ENCODE measurements at regions not wholly inside any gene's neighbourhood (a gene's known extent, or its start where the extent isn't known, plus 50 kb on each side); places are given as distances from the start of the nearest gene placed in this dataset.

- DNase-seq, result no peak
- Histone ChIP-seq H2BK15ac (ENCODE audit: low read depth, low read length) (no peak overlapping the region), H2BK5ac (ENCODE audit: low read depth, low read length, poor library complexity, severe bottlenecking) (no peak overlapping the region), H3K56ac (ENCODE audit: extremely low read depth, insufficient read depth, low read length) (no peak overlapping the region), H3K23ac (ENCODE audit: low read depth, low read length) (no peak overlapping the region), H2AK5ac (ENCODE audit: low read depth, low read length) (no peak overlapping the region), H3K14ac (replicated peaks; ENCODE audit: low read depth, low read length) (no peak overlapping the region), H3K9ac (ENCODE audit: low read depth, low read length) (no peak overlapping the region), H3K4me2 (ENCODE audit: low read depth, low read length) (no peak overlapping the region), H4K91ac (ENCODE audit: insufficient read depth, low read depth, low read length) (no peak overlapping the region), H3K79me1 (ENCODE audit: low read depth in 1 of 2, low read length in 2 of 2) (no peaks in the 10 kb centered on the region), H4K8ac (ENCODE audit: low read depth in 2 of 2, low read length in 2 of 2) (no peak overlapping the region), H2AK9ac (replicated peaks; ENCODE audit: low read depth, low read length, poor library complexity) (no peak overlapping the region), H3K27ac (ENCODE audit: insufficient read depth, low read length) (no peak overlapping the region), H3K4ac (ENCODE audit: low read depth, low read length) (no peak overlapping the region), H3K27me3 (ENCODE audit: control insufficient read depth, insufficient read depth, low read length) (peaks cover 2% of the 10 kb centered on the region; the same call in 1 of the 2 replicates), H2BK120ac (ENCODE audit: low read depth, low read length) (no peak overlapping the region), H3K18ac (ENCODE audit: low read depth, low read length) (no peak overlapping the region), H4K5ac (ENCODE audit: low read depth, low read length) (no peak overlapping the region), H3K36me3 (ENCODE audit: control insufficient read depth, insufficient read depth, low read length) (no peaks in the 10 kb centered on the region), H3K4me3 (ENCODE audit: insufficient read depth, low read depth, low read length) (no peak overlapping the region), H2AFZ (replicated peaks; ENCODE audit: low read length, poor library complexity) (no peak overlapping the region), H4K20me1 (ENCODE audit: insufficient read depth, low read length) (no peaks in the 10 kb centered on the region), H3K9me1 (ENCODE audit: insufficient read depth, low read length) (no peaks in the 10 kb centered on the region), H3K4me1 (ENCODE audit: control insufficient read depth, insufficient read depth, low read length) (no peaks in the 10 kb centered on the region), H2BK20ac (ENCODE audit: low read depth, low read length) (no peak overlapping the region), H3K9me3 (ENCODE audit: control insufficient read depth, insufficient read depth, low read length) (no peaks in the 10 kb centered on the region)
- dilution Hi-C loops (cut with HindIII; ENCODE audit: low sequenced_read_pairs, unreplicated experiment), result no loop called here
- 70% methylated on average over 3 of the region's 7 CpGs; no CpG with 5 or more reads in 1 of the 2 experiments for WGBS, 2 experiments (ENCODE audit: extremely low coverage in 2 of 2, insufficient read length in 1 of 2)
- in situ Hi-C loops (cut with MboI; ENCODE audit: low sequenced_read_pairs), result no loop called here
- ChIA-PET CTCF (interaction anchor here (0.6 kb wide), 2 partner anchors 432 to 887 kb away, joined by 3 read pairs; no protein-coding TSS in a partner anchor), POLR2A (ENCODE audit: unreplicated experiment) (no interaction called here)
- no peak for ATAC-seq (ENCODE audit: low read depth)
- intact Hi-C loops (cut with micrococcal nuclease), result no loop called here
- no peak for TF ChIP-seq NFE2L2 (IDR thresholded peaks at IDR 0.05; ENCODE audit: low read depth, low read length)
- TF ChIP-seq, protein P1, sequence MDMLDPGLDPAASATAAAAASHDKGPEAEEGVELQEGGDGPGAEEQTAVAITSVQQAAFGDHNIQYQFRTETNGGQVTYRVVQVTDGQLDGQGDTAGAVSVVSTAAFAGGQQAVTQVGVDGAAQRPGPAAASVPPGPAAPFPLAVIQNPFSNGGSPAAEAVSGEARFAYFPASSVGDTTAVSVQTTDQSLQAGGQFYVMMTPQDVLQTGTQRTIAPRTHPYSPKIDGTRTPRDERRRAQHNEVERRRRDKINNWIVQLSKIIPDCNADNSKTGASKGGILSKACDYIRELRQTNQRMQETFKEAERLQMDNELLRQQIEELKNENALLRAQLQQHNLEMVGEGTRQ (IDR thresholded peaks at IDR 0.05; ENCODE audit: low read depth, low read length), result no peak
- no peak for TF ChIP-seq RCOR1 (IDR thresholded peaks at IDR 0.05; ENCODE audit: insufficient replicate concordance, low read length)
- no peak for TF ChIP-seq MXI1 (IDR thresholded peaks at IDR 0.05; ENCODE audit: borderline replicate concordance, low read depth, low read length)
- no peak for TF ChIP-seq FOS (IDR thresholded peaks at IDR 0.05; ENCODE audit: low read depth, low read length)
- no peak for TF ChIP-seq CHD1 (IDR thresholded peaks at IDR 0.05; ENCODE audit: low read depth, low read length)
- TF ChIP-seq RFX5 (IDR thresholded peaks at IDR 0.05; ENCODE audit: low read depth, low read length), result no peak
- TF ChIP-seq, protein P2, sequence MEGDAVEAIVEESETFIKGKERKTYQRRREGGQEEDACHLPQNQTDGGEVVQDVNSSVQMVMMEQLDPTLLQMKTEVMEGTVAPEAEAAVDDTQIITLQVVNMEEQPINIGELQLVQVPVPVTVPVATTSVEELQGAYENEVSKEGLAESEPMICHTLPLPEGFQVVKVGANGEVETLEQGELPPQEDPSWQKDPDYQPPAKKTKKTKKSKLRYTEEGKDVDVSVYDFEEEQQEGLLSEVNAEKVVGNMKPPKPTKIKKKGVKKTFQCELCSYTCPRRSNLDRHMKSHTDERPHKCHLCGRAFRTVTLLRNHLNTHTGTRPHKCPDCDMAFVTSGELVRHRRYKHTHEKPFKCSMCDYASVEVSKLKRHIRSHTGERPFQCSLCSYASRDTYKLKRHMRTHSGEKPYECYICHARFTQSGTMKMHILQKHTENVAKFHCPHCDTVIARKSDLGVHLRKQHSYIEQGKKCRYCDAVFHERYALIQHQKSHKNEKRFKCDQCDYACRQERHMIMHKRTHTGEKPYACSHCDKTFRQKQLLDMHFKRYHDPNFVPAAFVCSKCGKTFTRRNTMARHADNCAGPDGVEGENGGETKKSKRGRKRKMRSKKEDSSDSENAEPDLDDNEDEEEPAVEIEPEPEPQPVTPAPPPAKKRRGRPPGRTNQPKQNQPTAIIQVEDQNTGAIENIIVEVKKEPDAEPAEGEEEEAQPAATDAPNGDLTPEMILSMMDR (conservative IDR thresholded peaks at IDR 0.05; ENCODE audit: low read depth, low read length), result no peak
- no peak for TF ChIP-seq MAFK (IDR thresholded peaks at IDR 0.05; ENCODE audit: low read depth, low read length)
- TF ChIP-seq CEBPB (IDR thresholded peaks at IDR 0.05; ENCODE audit: low read depth, low read length), result no peak
- TF ChIP-seq RAD21 (IDR thresholded peaks at IDR 0.05; ENCODE audit: low read length), result no peak
- no peak for TF ChIP-seq BHLHE40 (IDR thresholded peaks at IDR 0.05; ENCODE audit: low read depth, low read length)
- no peak for TF ChIP-seq POLR2A (IDR thresholded peaks at IDR 0.05; ENCODE audit: low read depth, low read length)
- TF ChIP-seq, protein P3, sequence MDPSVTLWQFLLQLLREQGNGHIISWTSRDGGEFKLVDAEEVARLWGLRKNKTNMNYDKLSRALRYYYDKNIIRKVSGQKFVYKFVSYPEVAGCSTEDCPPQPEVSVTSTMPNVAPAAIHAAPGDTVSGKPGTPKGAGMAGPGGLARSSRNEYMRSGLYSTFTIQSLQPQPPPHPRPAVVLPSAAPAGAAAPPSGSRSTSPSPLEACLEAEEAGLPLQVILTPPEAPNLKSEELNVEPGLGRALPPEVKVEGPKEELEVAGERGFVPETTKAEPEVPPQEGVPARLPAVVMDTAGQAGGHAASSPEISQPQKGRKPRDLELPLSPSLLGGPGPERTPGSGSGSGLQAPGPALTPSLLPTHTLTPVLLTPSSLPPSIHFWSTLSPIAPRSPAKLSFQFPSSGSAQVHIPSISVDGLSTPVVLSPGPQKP (IDR thresholded peaks at IDR 0.05; ENCODE audit: borderline replicate concordance, low read depth, low read length), result no peak
- TF ChIP-seq SMC3 (IDR thresholded peaks at IDR 0.05; ENCODE audit: low read depth, low read length), result no peak
- TF ChIP-seq MAZ (IDR thresholded peaks at IDR 0.05; ENCODE audit: borderline replicate concordance, low read depth, low read length), result no peak
- BruUV-seq (replicated peaks), result no TSS peak
These were observed 348.1 kb downstream of the THBS2 start for GRCh38 chr6:168905451-168906090.
